Activated T-helper 2 cell treated with anti-CD3 and anti-CD28 coated beads, Interferon-gamma antibody, Interleukin-2, Interleukin-4, amounts not matched to agents 10 μg/mL and 5 μg/mL and 100 μg/mL, durations not matched to agents 14 hours and 24 hours and 36 hours (primary cell): ENCODE measurements at regions not wholly inside any gene's neighbourhood (a gene's known extent, or its start where the extent isn't known, plus 50 kb on each side); places are given as distances from the start of the nearest gene placed in this dataset.

ENCODE experiments used
- DNase-seq: peaks from one replicate; pipeline ENCODE4 v3.0.0; 2021; ENCODE audit warnings: low spot score
- H3K27ac Mint-ChIP-seq: one replicate; pipeline ENCODE4 v1.8.0; 2021; ENCODE audit warnings: mixed read lengths
- H3K27me3 Mint-ChIP-seq: one replicate; pipeline ENCODE4 v1.8.0; 2021; ENCODE audit warnings: low read depth, mixed read lengths
- H3K36me3 Mint-ChIP-seq: one replicate; pipeline ENCODE4 v1.8.0; 2021; ENCODE audit warnings: low read depth, mixed read lengths
- H3K4me1 Mint-ChIP-seq: one replicate; pipeline ENCODE4 v1.8.0; 2021; ENCODE audit warnings: low read depth, mixed read lengths
- H3K4me3 Mint-ChIP-seq: one replicate; pipeline ENCODE4 v1.8.0; 2021; ENCODE audit warnings: low read depth, mild to moderate bottlenecking, moderate library complexity, mixed read lengths
- H3K9me3 Mint-ChIP-seq: one replicate; pipeline ENCODE4 v1.8.0; 2021; ENCODE audit warnings: mixed read lengths
- intact Hi-C: fragments of 100-400 bp; cut with micrococcal nuclease; formaldehyde crosslinking; loops from one replicate; pipeline ENCODE4 v1.15.1; 2023

- Mint-ChIP-seq H3K4me3 (no peak overlapping the region), H3K9me3 (peaks cover 21% of the 10 kb centered on the region), H3K27me3 (no peaks in the 10 kb centered on the region), H3K36me3 (no peaks in the 10 kb centered on the region), H3K27ac (no peak overlapping the region), H3K4me1 (no peaks in the 10 kb centered on the region)
- intact Hi-C loops, result no loop called here
- no peak for DNase-seq
Measured at GRCh38 chr9:75385236-75385635, 296.9 kb downstream of the OSTF1 start.

GRCh38 chr9:75389101-75389500 lies 300.8 kb downstream of the OSTF1 start:
- Mint-ChIP-seq H3K27ac (no peak overlapping the region), H3K36me3 (no peaks in the 10 kb centered on the region), H3K4me3 (no peak overlapping the region), H3K27me3 (no peaks in the 10 kb centered on the region), H3K9me3 (peaks cover 13% of the 10 kb centered on the region), H3K4me1 (no peaks in the 10 kb centered on the region)
- DNase-seq, result no peak
- intact Hi-C loops, result no loop called here

GRCh38 chr9:75390951-75391350 lies 302.6 kb downstream of the OSTF1 start:
- DNase-seq, result no peak
- H3K27ac Mint-ChIP-seq, result no peak overlapping the region
- no peaks in the 10 kb centered on the region for H3K4me1 Mint-ChIP-seq
- H3K4me3 Mint-ChIP-seq, result no peak overlapping the region
- H3K9me3 Mint-ChIP-seq, result no peaks in the 10 kb centered on the region
- H3K27me3 Mint-ChIP-seq, result no peaks in the 10 kb centered on the region
- H3K36me3 Mint-ChIP-seq, result no peaks in the 10 kb centered on the region
- intact Hi-C loops, result no loop called here

- Mint-ChIP-seq H3K4me1 (no peaks in the 10 kb centered on the region), H3K9me3 (no peaks in the 10 kb centered on the region), H3K4me3 (no peak overlapping the region), H3K27me3 (no peaks in the 10 kb centered on the region), H3K36me3 (no peaks in the 10 kb centered on the region), H3K27ac (no peak overlapping the region)
- DNase-seq, result no peak
- intact Hi-C loops, result no loop called here
Measured at GRCh38 chr9:75391497-75391896, 303.2 kb downstream of the OSTF1 start.

- no peaks in the 10 kb centered on the region for H3K9me3 Mint-ChIP-seq
- no peaks in the 10 kb centered on the region for H3K27me3 Mint-ChIP-seq
- intact Hi-C loops, result no loop called here
- H3K4me3 Mint-ChIP-seq, result no peak overlapping the region
- H3K27ac Mint-ChIP-seq, result no peak overlapping the region
- no peaks in the 10 kb centered on the region for H3K36me3 Mint-ChIP-seq
- no peaks in the 10 kb centered on the region for H3K4me1 Mint-ChIP-seq
- no peak for DNase-seq
Measured at GRCh38 chr9:75395336-75395735, 307.0 kb downstream of the OSTF1 start.

GRCh38 chr9:75397836-75398235 lies 309.5 kb downstream of the OSTF1 start:
- intact Hi-C loops, result no loop called here
- DNase-seq, result no peak
- Mint-ChIP-seq H3K36me3 (no peaks in the 10 kb centered on the region), H3K27me3 (no peaks in the 10 kb centered on the region), H3K9me3 (no peaks in the 10 kb centered on the region), H3K4me3 (no peak overlapping the region), H3K27ac (no peak overlapping the region), H3K4me1 (no peaks in the 10 kb centered on the region)

- Mint-ChIP-seq H3K27me3 (no peaks in the 10 kb centered on the region), H3K36me3 (no peaks in the 10 kb centered on the region), H3K9me3 (no peaks in the 10 kb centered on the region), H3K27ac (no peak overlapping the region), H3K4me3 (no peak overlapping the region), H3K4me1 (no peaks in the 10 kb centered on the region)
- DNase-seq, result no peak
- intact Hi-C loops, result no loop called here
Measured at GRCh38 chr9:75408391-75408790, 320.1 kb downstream of the OSTF1 start.

- no peaks in the 10 kb centered on the region for H3K9me3 Mint-ChIP-seq
- no peaks in the 10 kb centered on the region for H3K27me3 Mint-ChIP-seq
- H3K27ac Mint-ChIP-seq, result no peak overlapping the region
- no peaks in the 10 kb centered on the region for H3K4me1 Mint-ChIP-seq
- no peaks in the 10 kb centered on the region for H3K36me3 Mint-ChIP-seq
- no peak for DNase-seq
- intact Hi-C loops, result no loop called here
- no peak overlapping the region for H3K4me3 Mint-ChIP-seq
Measured at GRCh38 chr9:75410405-75410804, 322.1 kb downstream of the OSTF1 start.

- no peaks in the 10 kb centered on the region for H3K36me3 Mint-ChIP-seq
- no peak overlapping the region for H3K4me3 Mint-ChIP-seq
- no peak for DNase-seq
- H3K27ac Mint-ChIP-seq, result no peak overlapping the region
- no peaks in the 10 kb centered on the region for H3K27me3 Mint-ChIP-seq
- no peaks in the 10 kb centered on the region for H3K4me1 Mint-ChIP-seq
- intact Hi-C loops, result no loop called here
- no peaks in the 10 kb centered on the region for H3K9me3 Mint-ChIP-seq
Measured at GRCh38 chr9:75414371-75415160, 326.3 kb downstream of the OSTF1 start.

- Mint-ChIP-seq H3K9me3 (no peaks in the 10 kb centered on the region), H3K27me3 (no peaks in the 10 kb centered on the region), H3K27ac (no peak overlapping the region), H3K36me3 (no peaks in the 10 kb centered on the region), H3K4me3 (no peak overlapping the region), H3K4me1 (no peaks in the 10 kb centered on the region)
- intact Hi-C loops, result no loop called here
- DNase-seq, result no peak
Measured at GRCh38 chr9:75417471-75417870, 329.2 kb downstream of the OSTF1 start.

- Mint-ChIP-seq H3K27ac (no peak overlapping the region), H3K36me3 (no peaks in the 10 kb centered on the region), H3K9me3 (no peaks in the 10 kb centered on the region), H3K27me3 (no peaks in the 10 kb centered on the region), H3K4me1 (no peaks in the 10 kb centered on the region), H3K4me3 (no peak overlapping the region)
- intact Hi-C loops, result no loop called here
- DNase-seq, result no peak
Measured at GRCh38 chr9:75418518-75418917, 330.2 kb downstream of the OSTF1 start.

- no peaks in the 10 kb centered on the region for H3K27me3 Mint-ChIP-seq
Measured at GRCh38 chr9:75422944-75423522, 334.7 kb downstream of the OSTF1 start.

GRCh38 chr9:75429531-75430475 lies 341.5 kb downstream of the OSTF1 start:
- DNase-seq, result no peak
- H3K4me1 Mint-ChIP-seq, result no peaks in the 10 kb centered on the region
- no peaks in the 10 kb centered on the region for H3K36me3 Mint-ChIP-seq
- H3K27ac Mint-ChIP-seq, result no peak overlapping the region
- H3K27me3 Mint-ChIP-seq, result no peaks in the 10 kb centered on the region
- intact Hi-C loops, result no loop called here
- no peaks in the 10 kb centered on the region for H3K9me3 Mint-ChIP-seq
- no peak overlapping the region for H3K4me3 Mint-ChIP-seq

More at GRCh38 chr9:75422944-75423522, 334.7 kb downstream of the OSTF1 start:
- no peaks in the 10 kb centered on the region for H3K36me3 Mint-ChIP-seq
- intact Hi-C loops, result no loop called here
- no peak overlapping the region for H3K27ac Mint-ChIP-seq
- no peak overlapping the region for H3K4me3 Mint-ChIP-seq
- no peak for DNase-seq
- no peaks in the 10 kb centered on the region for H3K4me1 Mint-ChIP-seq
- no peaks in the 10 kb centered on the region for H3K9me3 Mint-ChIP-seq
